SU-DHL-6 (cell line): ENCODE measurements at regions not wholly inside any gene's neighbourhood (a gene's known extent, or its start where the extent isn't known, plus 50 kb on each side); places are given as distances from the start of the nearest gene placed in this dataset.

Experiments used
- H2AFZ ChIP-seq: fragments of 200-600 bp; sonication (generic); 2 replicates; pipeline ENCODE4 v1.6.1; 2014; ENCODE audit warnings: low read depth, mild to moderate bottlenecking, moderate library complexity, mixed read lengths, antibody characterized with exemption, low read length; ENCODE audit not compliant: severe bottlenecking
- H3F3A ChIP-seq: fragments of 200-600 bp; shearing (Covaris generic); 2 replicates; pipeline ENCODE4 v1.6.0; 2016; ENCODE audit warnings: antibody characterized with exemption, mild to moderate bottlenecking; ENCODE audit not compliant: insufficient read depth
- H3K27ac ChIP-seq: fragments of 200-600 bp; sonication (generic); 2 replicates; pipeline ENCODE4 v1.5.1; 2016; ENCODE audit warnings: low read depth, mild to moderate bottlenecking, low read length, moderate library complexity, mixed read lengths
- H3K27me3 ChIP-seq: fragments of 200-600 bp; sonication (generic), shearing (Covaris generic); 2 replicates; pipeline ENCODE4 v1.6.0; 2014; ENCODE audit warnings: mild to moderate bottlenecking, low read length
- H3K36me3 ChIP-seq: fragments of 200-600 bp; sonication (generic); 2 replicates; pipeline ENCODE4 v1.6.1; 2014; ENCODE audit warnings: mild to moderate bottlenecking, low read length, mixed read lengths
- H3K4me2 ChIP-seq: fragments of 300-600, 200-600 bp; shearing (Covaris generic), sonication (generic); 2 replicates; pipeline ENCODE4 v1.6.0; 2014; ENCODE audit warnings: low read length, low read depth, mild to moderate bottlenecking; ENCODE audit not compliant: poor library complexity, severe bottlenecking
- H3K4me3 ChIP-seq: fragments of 200-600 bp; sonication (generic); 2 replicates; pipeline ENCODE4 v1.5.1; 2014; ENCODE audit warnings: antibody characterized with exemption, low read length, mild to moderate bottlenecking, mixed read lengths; ENCODE audit not compliant: insufficient read depth, poor library complexity, severe bottlenecking
- H3K79me2 ChIP-seq: fragments of 200-600 bp; sonication (generic); 2 replicates; pipeline ENCODE4 v1.6.1; 2014; ENCODE audit warnings: mild to moderate bottlenecking, low read length, moderate library complexity; ENCODE audit not compliant: insufficient read depth
- H3K9ac ChIP-seq: fragments of 200-600 bp; sonication (generic); 2 replicates; pipeline ENCODE4 v1.7.0; 2014; ENCODE audit warnings: mild to moderate bottlenecking, low read length
- H3K9me2 ChIP-seq: fragments of 200-600 bp; sonication (generic); replicated peaks from 2 replicates; pipeline ENCODE4 v1.6.1; 2014; ENCODE audit warnings: low read length; ENCODE audit not compliant: insufficient read depth
- H3K9me3 ChIP-seq: fragments of 200-600 bp; sonication (generic); 2 replicates; pipeline ENCODE4 v1.6.1; 2014; ENCODE audit warnings: low read length, mixed read lengths; ENCODE audit not compliant: insufficient read depth
- H4K20me1 ChIP-seq: fragments of 200-600 bp; sonication (generic); 2 replicates; pipeline ENCODE4 v1.6.1; 2014; ENCODE audit warnings: low read depth, mild to moderate bottlenecking, antibody characterized with exemption, low read length, moderate library complexity, mixed read lengths
- EZH2phosphoT487 ChIP-seq: fragments of 200-600 bp; sonication (generic), shearing (Covaris generic); conservative IDR thresholded peaks from 2 replicates; pipeline ENCODE4 v1.6.1; 2018; ENCODE audit warnings: mild to moderate bottlenecking, antibody characterized with exemption, low read length, moderate library complexity, mixed read lengths
- TF ChIP-seq, protein P1 (sequence below): fragments of 200-600 bp; sonication (generic); IDR thresholded peaks from one replicate; pipeline ENCODE4 v1.5.1; 2017; ENCODE audit warnings: antibody characterized with exemption, mild to moderate bottlenecking, low read length, moderate library complexity; ENCODE audit not compliant: insufficient read depth, poor library complexity, severe bottlenecking

DNA sequence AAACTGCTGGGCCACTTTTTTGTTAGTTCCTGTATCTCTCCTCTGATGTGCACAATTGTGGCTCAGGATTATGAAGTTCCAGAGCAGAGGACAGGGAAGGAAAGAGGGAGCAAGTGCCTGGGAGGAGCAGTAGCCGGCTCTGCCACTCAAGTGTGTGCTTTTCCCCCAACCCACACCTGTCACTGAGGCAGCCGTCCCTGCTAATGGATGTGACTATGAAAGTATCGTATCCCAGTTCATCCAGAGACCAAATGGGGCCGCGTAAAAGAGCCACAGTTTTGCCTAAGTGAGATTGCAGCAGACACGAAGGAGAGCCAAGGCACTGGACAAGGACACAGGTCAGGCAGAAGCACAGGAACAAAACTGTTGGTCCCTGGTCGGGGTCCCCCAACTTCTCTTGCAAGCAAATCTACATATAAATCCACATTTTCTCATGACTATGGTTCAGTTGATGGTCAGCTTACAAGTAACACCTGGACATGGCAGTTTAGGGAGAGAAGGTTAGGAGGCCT, 204.7 kb downstream of the RHOU start:
- no peaks in the 10 kb centered on the region for H3K36me3 ChIP-seq
- H3K9me2 ChIP-seq: no peaks in the 10 kb centered on the region
- no peaks in the 10 kb centered on the region for H3K27me3 ChIP-seq
- no peaks in the 10 kb centered on the region for H3K9me3 ChIP-seq
- no peak overlapping the region for H3K9ac ChIP-seq
- H3F3A ChIP-seq: no peaks in the 10 kb centered on the region
- no peaks in the 10 kb centered on the region for H4K20me1 ChIP-seq
- no peak overlapping the region for H3K27ac ChIP-seq
- TF ChIP-seq, protein P1, sequence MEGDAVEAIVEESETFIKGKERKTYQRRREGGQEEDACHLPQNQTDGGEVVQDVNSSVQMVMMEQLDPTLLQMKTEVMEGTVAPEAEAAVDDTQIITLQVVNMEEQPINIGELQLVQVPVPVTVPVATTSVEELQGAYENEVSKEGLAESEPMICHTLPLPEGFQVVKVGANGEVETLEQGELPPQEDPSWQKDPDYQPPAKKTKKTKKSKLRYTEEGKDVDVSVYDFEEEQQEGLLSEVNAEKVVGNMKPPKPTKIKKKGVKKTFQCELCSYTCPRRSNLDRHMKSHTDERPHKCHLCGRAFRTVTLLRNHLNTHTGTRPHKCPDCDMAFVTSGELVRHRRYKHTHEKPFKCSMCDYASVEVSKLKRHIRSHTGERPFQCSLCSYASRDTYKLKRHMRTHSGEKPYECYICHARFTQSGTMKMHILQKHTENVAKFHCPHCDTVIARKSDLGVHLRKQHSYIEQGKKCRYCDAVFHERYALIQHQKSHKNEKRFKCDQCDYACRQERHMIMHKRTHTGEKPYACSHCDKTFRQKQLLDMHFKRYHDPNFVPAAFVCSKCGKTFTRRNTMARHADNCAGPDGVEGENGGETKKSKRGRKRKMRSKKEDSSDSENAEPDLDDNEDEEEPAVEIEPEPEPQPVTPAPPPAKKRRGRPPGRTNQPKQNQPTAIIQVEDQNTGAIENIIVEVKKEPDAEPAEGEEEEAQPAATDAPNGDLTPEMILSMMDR: no peak
- no peak for TF ChIP-seq EZH2phosphoT487
- no peak overlapping the region for H2AFZ ChIP-seq
- no peak overlapping the region for H3K4me2 ChIP-seq
- H3K4me3 ChIP-seq: no peak overlapping the region
- H3K79me2 ChIP-seq: no peaks in the 10 kb centered on the region

DNA sequence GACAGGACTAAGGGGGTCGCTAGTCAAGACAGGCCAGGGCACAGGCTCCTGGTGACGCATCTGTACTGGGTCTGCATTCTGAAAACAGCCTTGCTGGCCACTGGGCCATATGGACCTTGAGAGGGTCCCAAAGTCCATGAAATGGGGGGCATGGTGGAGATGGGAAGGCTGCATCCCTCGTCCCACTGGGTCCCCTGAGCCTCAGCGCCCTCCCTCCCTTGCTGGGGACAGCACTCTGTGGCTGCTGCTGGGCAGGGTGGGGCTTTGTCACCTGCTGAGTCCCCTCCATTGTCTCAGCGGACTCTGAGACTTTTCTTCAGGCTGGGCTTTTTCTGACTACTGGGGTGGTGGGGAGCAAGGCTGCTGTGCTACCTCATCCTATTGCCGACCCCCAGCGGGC, 205.2 kb downstream of the RHOU start:
- H3K9me2 ChIP-seq: no peaks in the 10 kb centered on the region
- H3K36me3 ChIP-seq: no peaks in the 10 kb centered on the region
- H2AFZ ChIP-seq: no peak overlapping the region
- no peak overlapping the region for H3K4me3 ChIP-seq
- no peaks in the 10 kb centered on the region for H3K27me3 ChIP-seq
- TF ChIP-seq, protein P1: no peak
- no peak for TF ChIP-seq EZH2phosphoT487
- H3K9ac ChIP-seq: no peak overlapping the region
- no peaks in the 10 kb centered on the region for H3F3A ChIP-seq
- H3K27ac ChIP-seq: no peak overlapping the region
- H4K20me1 ChIP-seq: no peaks in the 10 kb centered on the region
- no peak overlapping the region for H3K4me2 ChIP-seq
- no peaks in the 10 kb centered on the region for H3K9me3 ChIP-seq
- H3K79me2 ChIP-seq: no peaks in the 10 kb centered on the region

DNA sequence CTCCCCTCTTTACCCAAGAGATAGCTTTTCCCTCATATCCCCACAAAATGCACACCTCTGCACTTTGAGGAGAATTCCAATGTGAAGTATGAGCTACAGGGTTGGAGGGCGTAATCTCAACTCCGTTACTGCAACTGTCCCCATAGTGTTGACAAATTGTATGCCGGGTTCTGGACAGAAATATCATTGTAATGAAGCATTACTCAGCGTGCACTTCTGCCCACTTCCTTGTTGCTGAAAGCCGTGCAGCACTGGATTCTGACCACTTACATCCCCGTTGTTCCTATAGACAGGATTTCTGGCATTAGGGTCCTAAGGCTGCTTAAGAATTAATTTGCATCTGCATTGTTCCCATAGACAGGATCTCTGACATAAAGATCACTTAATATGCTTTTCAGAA, 205.6 kb downstream of the RHOU start:
- Histone ChIP-seq H3K9me2 (no peaks in the 10 kb centered on the region), H4K20me1 (no peaks in the 10 kb centered on the region), H3K9ac (no peak overlapping the region), H3K27me3 (no peaks in the 10 kb centered on the region), H3K36me3 (no peaks in the 10 kb centered on the region), H3K27ac (no peak overlapping the region), H3K9me3 (no peaks in the 10 kb centered on the region), H3K4me3 (no peak overlapping the region), H3F3A (no peaks in the 10 kb centered on the region), H3K79me2 (no peaks in the 10 kb centered on the region), H3K4me2 (no peak overlapping the region), H2AFZ (no peak overlapping the region)
- TF ChIP-seq EZH2phosphoT487: no peak
- TF ChIP-seq, protein P1: no peak
